ENCODE measurements at regions not wholly inside any gene's neighbourhood (a gene's known extent, or its start where the extent isn't known, plus 50 kb on each side); places are given as distances from the start of the nearest gene placed in this dataset.

GRCh38 chr6:23566418-23566817 is 559.6 kb upstream of the NRSN1 start:
- H4K20me1 ChIP-seq (ENCODE audit: control insufficient read depth, insufficient read depth, insufficient read length) = no peaks in the 10 kb centered on the region
- H3K27me3 Mint-ChIP-seq (ENCODE audit: low read depth) = no peaks in the 10 kb centered on the region
- H3K79me1 ChIP-seq (ENCODE audit: insufficient read depth, low read depth, low read length, poor library complexity, severe bottlenecking) = no peaks in the 10 kb centered on the region
- no peak overlapping the region for H3K18ac ChIP-seq (ENCODE audit: insufficient read length, low read depth, low read length)
- peaks cover 9 to 10% of the 10 kb centered on the region in 2 experiments for H3K9me3 Mint-ChIP-seq
- no peak overlapping the region for H2BK120ac ChIP-seq (ENCODE audit: low read depth, low read length, poor library complexity, severe bottlenecking)
- no peak overlapping the region for H2BK12ac ChIP-seq (ENCODE audit: insufficient read length, low read depth, low read length)
- no peak overlapping the region for H4K8ac ChIP-seq (replicated peaks; ENCODE audit: insufficient read length, low read depth, low read length)
- no peak overlapping the region for H3K4me3 Mint-ChIP-seq
- H3K56ac ChIP-seq (ENCODE audit: insufficient read length, low read depth, low read length) = no peak overlapping the region
- TF ChIP-seq CTCF (conservative IDR thresholded peaks at IDR 0.05) = no peak
- WGBS (ENCODE audit: extremely low coverage, insufficient read length, low lambda C conversion rate) = no CpG with 5 or more reads among the region's 4 CpGs
- H2AK5ac ChIP-seq (ENCODE audit: insufficient read length, low read length) = no peak overlapping the region
- H3K9ac ChIP-seq (ENCODE audit: extremely low read depth, insufficient read length, low read length) = no peak overlapping the region
- no peak overlapping the region for H4K5ac ChIP-seq (ENCODE audit: insufficient read length, low read depth, low read length)
- H4K91ac ChIP-seq (ENCODE audit: insufficient read length, low read depth, low read length) = no peak overlapping the region
- no peak for DNase-seq
- H3K27me3 ChIP-seq (ENCODE audit: insufficient read depth, low read length) = no peaks in the 10 kb centered on the region
- peaks cover 7 to 11% (median 8%) of the 10 kb centered on the region in 3 experiments; a peak in 5 of 7 replicates for H3K36me3 Mint-ChIP-seq (ENCODE audit: insufficient read depth in 1 of 3, low read depth in 3 of 3)
- H3K9me3 ChIP-seq (ENCODE audit: control insufficient read depth, low read depth, low read length) = no peaks in the 10 kb centered on the region
- no peak overlapping the region for H2BK20ac ChIP-seq (ENCODE audit: low read depth, low read length, poor library complexity, severe bottlenecking)
- peaks cover 11 to 16% of the 10 kb centered on the region in 2 experiments for H3K4me1 Mint-ChIP-seq
- H3K79me2 ChIP-seq (ENCODE audit: insufficient read depth, low read length) = no peaks in the 10 kb centered on the region
- no peak overlapping the region for H3T11ph ChIP-seq (ENCODE audit: low read length)
- H3K23me2 ChIP-seq (ENCODE audit: insufficient read length, low read depth, low read length, poor library complexity, severe bottlenecking) = no peaks in the 10 kb centered on the region
- no peak overlapping the region for H3K23ac ChIP-seq (ENCODE audit: insufficient read length, low read depth, low read length)
- H3K27ac ChIP-seq (ENCODE audit: insufficient read length, low read depth, low read length) = no peak overlapping the region
- no peak overlapping the region for H2BK15ac ChIP-seq (ENCODE audit: low read depth, low read length)
- H3K4ac ChIP-seq (ENCODE audit: low read depth, low read length) = no peak overlapping the region
- no peak overlapping the region for H2BK5ac ChIP-seq (ENCODE audit: insufficient read length, low read length)
- no peak overlapping the region for H2AFZ ChIP-seq (ENCODE audit: low read length)
- H3K14ac ChIP-seq (ENCODE audit: insufficient read depth, low read length) = no peak overlapping the region
- H3K27ac Mint-ChIP-seq = no peak overlapping the region
- no peak overlapping the region for H3K4me2 ChIP-seq (ENCODE audit: insufficient read depth, insufficient read length, low read length)
- H3K4me1 ChIP-seq (ENCODE audit: insufficient read depth, low read length) = no peaks in the 10 kb centered on the region; the same call in 1 of the 2 replicates
